ENCODE measurements at regions not wholly inside any gene's neighbourhood (a gene's known extent, or its start where the extent isn't known, plus 50 kb on each side); places are given as distances from the start of the nearest gene placed in this dataset.
"Not testable (repeated sequence)": the region's sequence is repeated elsewhere in the genome, so short reads cannot be mapped to it uniquely, and the experiment has no call there.

DNA sequence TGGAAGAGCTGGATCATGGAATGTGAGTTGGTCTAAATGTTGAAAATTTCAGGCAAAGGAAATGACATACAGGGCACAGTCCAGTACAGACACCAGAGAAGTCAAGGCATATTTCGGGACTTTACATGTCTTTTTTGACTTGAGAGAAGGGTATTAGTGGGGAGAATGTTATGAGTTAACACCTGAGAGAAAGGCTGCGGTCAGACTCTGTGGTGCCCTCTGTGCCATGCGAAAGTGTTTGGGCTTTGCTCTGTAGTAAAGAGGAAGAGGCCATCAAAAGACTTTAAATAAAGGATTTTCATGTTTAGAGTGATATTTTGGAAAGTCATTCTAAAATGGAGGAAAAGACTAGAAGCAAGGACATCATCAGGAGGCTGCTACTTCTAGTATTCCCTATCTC lies 607.4 kb downstream of the CCSER2 start:
- no peak for DNase-seq (ENCODE audit: low read depth in 2 of 2)

- DNase-seq (ENCODE audit: low read depth in 2 of 2), result no peak
These were observed 609.9 kb downstream of the CCSER2 start for GRCh38 chr10:84938117-84938905.

GRCh38 chr10:84943541-84943940 lies 615.2 kb downstream of the CCSER2 start:
- no peak for DNase-seq (ENCODE audit: low read depth in 2 of 2)

GRCh38 chr10:84944187-84944586 lies 615.8 kb downstream of the CCSER2 start:
- DNase-seq (ENCODE audit: low read depth in 2 of 2), result no peak

DNA sequence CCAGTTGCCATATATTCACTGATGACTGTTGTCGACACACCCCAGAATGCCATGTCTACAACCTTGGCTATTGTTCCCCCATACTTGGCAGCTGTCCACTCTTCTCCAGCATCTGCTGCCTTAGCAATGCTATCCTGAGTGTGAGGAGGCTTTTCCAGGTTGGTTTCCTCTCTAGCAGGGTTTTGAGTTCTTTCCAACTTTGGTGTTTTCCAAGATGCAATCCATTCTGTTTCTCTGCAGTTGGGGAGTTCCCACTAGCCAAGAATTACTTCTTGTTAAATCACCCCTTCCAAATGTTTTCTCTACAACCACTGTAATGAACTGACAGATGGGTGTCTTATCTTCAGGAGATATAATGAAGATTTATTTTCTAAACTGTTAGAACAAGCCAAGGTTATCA lies 617.4 kb downstream of the CCSER2 start:
- no peak for DNase-seq (ENCODE audit: low read depth in 2 of 2)

- DNase-seq (ENCODE audit: low read depth in 2 of 2), result no peak
These were observed 618.5 kb downstream of the CCSER2 start for GRCh38 chr10:84946904-84947303.

- DNase-seq (ENCODE audit: low read depth in 2 of 2), result no peak
These were observed 620.3 kb downstream of the CCSER2 start for GRCh38 chr10:84948644-84949043.

- no peak for DNase-seq (ENCODE audit: low read depth in 2 of 2)
These were observed 623.2 kb downstream of the CCSER2 start for GRCh38 chr10:84951616-84952015.

GRCh38 chr10:84957427-84957826 lies 629.0 kb downstream of the CCSER2 start:
- no peak for DNase-seq (ENCODE audit: low read depth in 2 of 2)

- no peak for DNase-seq (ENCODE audit: low read depth in 2 of 2)
These were observed 637.1 kb downstream of the CCSER2 start for GRCh38 chr10:84965468-84965867.

GRCh38 chr10:84966708-84967441 lies 638.5 kb downstream of the CCSER2 start:
- no peak for DNase-seq (ENCODE audit: low read depth in 2 of 2)

DNA sequence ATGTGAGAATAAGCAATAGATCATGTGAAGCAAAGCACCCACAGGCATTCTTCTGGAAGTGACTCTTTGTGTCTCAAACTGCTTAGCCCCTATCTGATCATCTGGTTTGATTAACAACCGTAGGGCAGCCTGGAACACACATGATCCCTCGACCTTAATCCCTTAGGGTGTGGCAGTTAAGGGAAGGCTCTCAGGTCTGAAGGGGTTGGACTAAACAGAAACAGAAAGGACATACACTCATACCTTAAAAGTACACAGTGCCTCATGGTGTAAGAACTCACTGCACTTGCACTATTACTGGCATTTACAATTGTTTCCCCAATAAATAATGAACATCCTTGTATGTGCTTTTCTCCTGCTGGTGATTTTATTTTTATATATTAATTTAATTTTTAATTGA lies 640.9 kb downstream of the CCSER2 start:
- DNase-seq (ENCODE audit: low read depth in 2 of 2), result not testable (repeated sequence)

DNA sequence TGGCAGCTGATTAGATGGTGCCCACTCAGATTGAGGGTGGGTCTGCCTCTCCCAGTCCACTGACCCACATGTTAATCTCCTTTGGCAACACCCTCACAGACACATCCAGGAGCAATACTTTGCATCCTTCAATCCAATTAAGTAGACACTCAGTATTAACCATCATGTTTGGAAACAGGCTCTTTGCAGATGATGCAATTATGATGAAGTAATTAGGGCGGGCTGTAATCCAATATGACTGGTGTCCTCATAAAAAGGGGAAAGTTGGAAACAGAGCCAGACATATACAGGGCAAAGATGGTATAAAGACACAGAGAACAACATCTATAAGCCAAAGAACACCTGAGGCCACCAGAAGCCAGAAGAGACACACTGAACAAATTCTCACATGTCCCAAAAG lies 658.6 kb downstream of the CCSER2 start:
- DNase-seq (ENCODE audit: low read depth in 2 of 2), result no peak

- DNase-seq (ENCODE audit: low read depth in 2 of 2), result no peak
These were observed 659.6 kb downstream of the CCSER2 start for GRCh38 chr10:84988011-84988410.

DNA sequence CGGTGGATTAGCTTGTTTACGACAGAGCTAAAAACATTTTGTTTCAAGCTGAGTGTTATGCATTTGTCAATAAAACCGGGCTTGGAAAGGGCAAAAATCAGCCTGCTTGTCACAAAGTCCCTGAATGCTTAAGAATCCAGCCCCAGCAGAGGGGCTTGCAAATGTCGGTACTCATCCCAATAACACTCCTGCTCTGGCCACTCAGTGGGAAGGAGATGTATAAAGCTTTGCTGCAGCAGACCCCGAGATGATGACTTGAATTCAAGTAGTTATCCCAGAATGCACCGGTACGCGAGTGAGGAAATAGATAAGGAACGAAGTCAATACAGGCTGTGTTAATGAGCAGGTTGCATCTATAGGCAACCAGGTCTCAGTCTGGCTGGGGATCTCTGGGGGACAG lies 662.3 kb downstream of the CCSER2 start:
- no peak for DNase-seq (ENCODE audit: low read depth in 2 of 2)

DNA sequence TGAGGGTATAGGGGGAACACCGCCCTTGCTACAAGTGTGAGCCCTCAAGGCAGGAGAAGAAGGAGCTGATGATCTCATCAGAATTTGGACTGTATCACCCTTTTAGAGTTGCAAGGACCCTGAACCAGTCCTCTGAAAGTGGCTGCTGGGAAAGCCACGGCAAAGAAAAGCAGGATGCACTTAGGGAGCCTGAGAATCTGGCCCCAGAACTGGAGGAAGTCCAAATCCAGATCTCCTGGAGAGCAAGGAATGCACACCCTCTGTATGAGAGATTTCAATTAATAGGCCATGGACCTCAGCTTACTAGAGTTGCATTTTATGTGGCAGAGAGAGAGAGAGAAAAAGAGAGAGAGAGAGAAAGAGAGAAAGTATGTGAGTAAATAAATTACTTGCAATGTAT lies 662.9 kb downstream of the CCSER2 start:
- DNase-seq (ENCODE audit: low read depth in 2 of 2), result no peak

- no peak for DNase-seq (ENCODE audit: low read depth in 2 of 2)
These were observed 665.1 kb downstream of the CCSER2 start for GRCh38 chr10:84993251-84994035.

- no peak for DNase-seq (ENCODE audit: low read depth in 2 of 2)
These were observed 666.3 kb downstream of the CCSER2 start for GRCh38 chr10:84994722-84995121.

- DNase-seq (ENCODE audit: low read depth in 2 of 2), result no peak
These were observed 668.2 kb downstream of the CCSER2 start for GRCh38 chr10:84996580-84996979.

- DNase-seq (ENCODE audit: low read depth in 2 of 2), result no peak
These were observed 669.5 kb downstream of the CCSER2 start for GRCh38 chr10:84997870-84998269.

- no peak for DNase-seq (ENCODE audit: low read depth in 2 of 2)
These were observed 671.5 kb downstream of the CCSER2 start for GRCh38 chr10:84999929-85000328.

- DNase-seq (ENCODE audit: low read depth in 2 of 2), result no peak
These were observed 674.7 kb downstream of the CCSER2 start for GRCh38 chr10:85003083-85003482.
